Stimulated activated naive CD8-positive, alpha-beta T cell treated with anti-CD3 and anti-CD28 coated beads, Interleukin-15, amount 100 ng/mL, for 72 hours (primary cell): ENCODE measurements at regions not wholly inside any gene's neighbourhood (a gene's known extent, or its start where the extent isn't known, plus 50 kb on each side); places are given as distances from the start of the nearest gene placed in this dataset.

Experiments
- ATAC-seq: fragments of 150-1000 bp; cut with Tn5 transposase; 2 replicates; pipeline ENCODE4 v1.10.0; 2021; ENCODE audit warnings: mild to moderate bottlenecking, moderate library complexity
- DNase-seq, 2 donors: peaks; one replicate each; pipeline ENCODE4 v3.0.0; 2021 to 2022
- H3K27ac Mint-ChIP-seq, 2 donors: one replicate each; pipeline ENCODE4 v1.8.0; 2022; ENCODE audit warnings: mild to moderate bottlenecking in 2 of 2, mixed read lengths in 2 of 2, moderate library complexity in 2 of 2
- H3K27me3 Mint-ChIP-seq: one replicate; pipeline ENCODE4 v1.8.0; 2022; ENCODE audit warnings: mixed read lengths
- H3K4me1 Mint-ChIP-seq: one replicate; pipeline ENCODE4 v1.8.0; 2022; ENCODE audit warnings: mild to moderate bottlenecking, mixed read lengths
- H3K4me3 Mint-ChIP-seq, 2 donors: one replicate each; pipeline ENCODE4 v1.8.0; 2022; ENCODE audit warnings: mild to moderate bottlenecking in 2 of 2, mixed read lengths in 2 of 2, moderate library complexity in 1 of 2
- H3K9me3 Mint-ChIP-seq, 2 donors: one replicate each; pipeline ENCODE4 v1.8.0; 2022; ENCODE audit warnings: mixed read lengths in 2 of 2

DNA sequence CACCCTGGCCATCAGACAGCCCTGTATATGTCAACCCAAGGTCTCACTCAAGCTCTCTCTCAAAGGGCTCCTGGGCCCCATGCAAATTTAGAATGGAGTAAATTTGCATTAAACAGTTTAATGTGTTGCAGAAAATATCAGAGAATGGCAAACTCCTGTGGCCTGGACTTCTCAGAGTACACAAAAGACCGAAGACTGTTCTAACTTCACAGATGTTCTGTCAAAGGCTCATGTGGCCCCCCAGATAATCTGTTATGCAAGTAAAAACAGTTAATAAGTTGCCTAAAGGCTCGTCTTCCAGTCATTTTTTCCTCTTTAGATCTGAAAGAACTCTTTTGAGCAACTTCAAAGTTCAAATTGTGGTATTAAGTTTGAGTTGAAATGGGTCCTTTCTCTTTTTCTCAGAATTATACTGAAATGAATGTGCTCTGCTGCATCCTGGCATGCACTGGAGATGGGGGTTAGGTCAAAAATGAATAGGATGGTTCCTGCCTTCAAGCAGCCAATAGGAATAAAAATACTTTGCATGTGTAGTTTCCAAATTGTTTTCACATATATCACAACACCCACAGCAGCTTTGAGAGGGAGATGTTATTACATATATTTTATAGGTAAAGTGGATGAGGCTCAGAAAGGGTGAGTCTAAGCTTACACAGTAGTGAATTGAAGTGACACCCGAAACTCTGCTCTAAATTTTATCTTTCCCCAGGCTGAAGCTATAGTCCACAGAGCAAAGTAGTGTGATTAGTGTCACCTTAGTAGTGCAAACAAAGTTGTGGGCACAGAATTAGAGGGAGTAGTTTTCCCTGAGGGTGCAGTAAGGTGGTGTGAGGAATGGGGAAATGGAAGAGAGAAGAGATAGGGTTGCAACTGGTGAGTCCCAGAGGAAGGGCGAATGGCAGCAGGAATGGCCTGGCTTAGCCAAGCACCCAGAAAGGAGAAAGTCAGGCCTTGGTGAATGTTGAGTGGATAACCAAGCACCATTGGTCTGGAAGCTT lies 205.0 kb upstream of the RFC3 start:
- peaks cover 0 to 4% of the 10 kb centered on the region in 2 donors for H3K9me3 Mint-ChIP-seq
- DNase-seq (peak; percentile 13 to 37), ATAC-seq (peak; percentile 86)
- peak overlapping the region; percentile 57 to 60 for H3K4me3 Mint-ChIP-seq
- H3K27me3 Mint-ChIP-seq = peaks cover 11% of the 10 kb centered on the region
- H3K27ac Mint-ChIP-seq = peak overlapping the region; percentile 92 to 93
- peaks cover 46% of the 10 kb centered on the region for H3K4me1 Mint-ChIP-seq

- H3K4me3 Mint-ChIP-seq = no peak overlapping the region
- peaks cover 11% of the 10 kb centered on the region for H3K27me3 Mint-ChIP-seq
- ATAC-seq (no peak), DNase-seq (no peak)
- H3K4me1 Mint-ChIP-seq = peaks cover 43% of the 10 kb centered on the region
- H3K27ac Mint-ChIP-seq = no peak overlapping the region
- peaks cover 0 to 4% of the 10 kb centered on the region in 2 donors for H3K9me3 Mint-ChIP-seq
Measured at GRCh38 chr13:33615436-33615835, 202.5 kb upstream of the RFC3 start.

DNA sequence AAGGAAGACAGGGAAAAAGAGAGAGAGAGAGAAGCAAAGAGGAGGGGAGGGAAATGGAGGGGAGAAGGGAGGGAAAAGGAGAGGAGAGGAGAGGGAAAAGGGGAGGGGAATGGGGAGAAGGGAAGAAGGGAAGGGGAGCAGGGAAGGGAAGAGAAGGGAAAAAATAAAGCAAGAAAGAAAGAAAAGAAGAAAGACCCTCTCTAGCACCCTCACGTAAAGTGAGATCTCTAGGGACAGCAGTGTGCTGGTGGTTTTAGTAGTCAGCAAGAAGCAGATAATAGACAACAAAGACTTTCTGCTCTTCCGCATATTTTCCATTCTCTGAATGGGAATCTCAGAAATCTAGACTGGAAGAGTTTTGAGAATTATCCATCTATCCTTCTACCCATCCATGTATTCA lies 201.8 kb upstream of the RFC3 start:
- ATAC-seq (no peak), DNase-seq (no peak)
- H3K27ac Mint-ChIP-seq = peak overlapping the region in 1 of 2 donors; percentile 46
- H3K4me1 Mint-ChIP-seq = peaks cover 36% of the 10 kb centered on the region
- H3K4me3 Mint-ChIP-seq = no peak overlapping the region
- H3K9me3 Mint-ChIP-seq = peaks cover 0 to 4% of the 10 kb centered on the region in 2 donors
- H3K27me3 Mint-ChIP-seq = peaks cover 11% of the 10 kb centered on the region

DNA sequence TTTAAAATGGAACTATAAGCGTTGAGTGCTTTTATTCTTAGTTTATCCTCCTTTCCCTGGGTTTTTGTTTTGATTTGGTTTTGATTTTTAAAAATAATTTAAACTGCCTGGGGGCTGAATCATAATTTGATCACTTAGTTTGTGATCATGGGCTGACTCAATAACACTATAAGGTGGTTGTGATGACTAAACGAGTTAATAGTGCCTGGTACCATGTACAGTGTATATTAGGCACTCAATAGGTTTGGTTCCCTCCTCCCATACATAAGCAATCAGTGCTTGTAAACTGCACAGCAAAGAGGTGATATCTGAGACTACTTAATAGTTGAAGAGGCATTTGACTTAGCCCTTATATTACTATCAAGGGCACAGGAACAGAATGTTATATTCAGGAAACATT lies 200.9 kb upstream of the RFC3 start:
- H3K4me3 Mint-ChIP-seq = no peak overlapping the region
- H3K27me3 Mint-ChIP-seq = peaks cover 11% of the 10 kb centered on the region
- peaks cover 27% of the 10 kb centered on the region for H3K4me1 Mint-ChIP-seq
- DNase-seq = no peak
- H3K9me3 Mint-ChIP-seq = peaks cover 0 to 4% of the 10 kb centered on the region in 2 donors
- no peak overlapping the region for H3K27ac Mint-ChIP-seq
- ATAC-seq = no peak

GRCh38 chr13:33624253-33624652 lies 193.7 kb upstream of the RFC3 start:
- no peaks in the 10 kb centered on the region for H3K27me3 Mint-ChIP-seq
- ATAC-seq = no peak
- DNase-seq = no peak
- no peak overlapping the region for H3K27ac Mint-ChIP-seq
- H3K4me1 Mint-ChIP-seq = peaks cover 20% of the 10 kb centered on the region
- H3K4me3 Mint-ChIP-seq = no peak overlapping the region
- no peaks in the 10 kb centered on the region for H3K9me3 Mint-ChIP-seq

GRCh38 chr13:33624740-33625139 lies 193.2 kb upstream of the RFC3 start:
- Mint-ChIP-seq H3K4me3 (no peak overlapping the region), H3K27me3 (no peaks in the 10 kb centered on the region), H3K4me1 (peaks cover 20% of the 10 kb centered on the region), H3K9me3 (no peaks in the 10 kb centered on the region), H3K27ac (no peak overlapping the region)
- peak; percentile 43 for ATAC-seq
- DNase-seq = no peak

DNA sequence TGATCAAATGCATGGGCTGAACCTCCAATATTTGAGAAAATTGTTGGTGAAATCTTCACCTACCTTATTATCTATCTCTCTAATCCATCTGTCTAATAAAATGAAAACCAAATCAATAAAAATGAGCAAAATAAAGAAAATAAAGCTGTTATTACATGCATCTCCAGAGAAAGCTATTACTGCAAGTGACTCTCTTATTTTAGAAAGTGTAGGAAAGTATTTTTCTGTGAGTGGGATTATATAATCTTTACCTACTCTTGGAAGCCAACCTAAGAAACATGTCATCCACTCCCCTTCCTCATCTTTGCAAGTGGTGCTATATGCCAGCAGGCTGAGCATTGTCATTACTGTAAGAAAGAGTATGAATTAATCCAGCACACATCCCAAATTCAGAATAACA lies 191.5 kb upstream of the RFC3 start:
- H3K4me3 Mint-ChIP-seq = no peak overlapping the region
- no peaks in the 10 kb centered on the region for H3K9me3 Mint-ChIP-seq
- ATAC-seq (no peak), DNase-seq (no peak)
- H3K27me3 Mint-ChIP-seq = peaks cover 12% of the 10 kb centered on the region
- no peak overlapping the region for H3K27ac Mint-ChIP-seq
- H3K4me1 Mint-ChIP-seq = peaks cover 20% of the 10 kb centered on the region

DNA sequence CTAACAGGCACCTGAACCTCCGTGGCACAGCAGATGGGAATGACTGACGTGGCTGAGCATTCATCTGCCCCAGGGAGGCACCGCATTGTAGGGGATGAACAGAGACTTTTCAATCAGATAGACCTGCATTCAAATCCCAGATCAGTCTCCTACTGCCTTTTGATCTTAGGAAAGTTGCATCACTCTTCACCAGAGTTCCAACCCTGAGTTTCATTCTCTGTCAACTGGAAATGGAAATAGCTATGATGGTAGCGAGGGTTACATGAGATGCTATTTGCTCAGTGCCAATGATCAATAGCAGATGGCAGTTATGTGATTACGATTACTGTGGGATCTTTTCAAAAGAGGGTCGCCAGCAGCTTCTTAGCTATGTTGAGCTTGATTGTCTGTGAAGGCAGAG lies 189.3 kb upstream of the RFC3 start:
- no peak for DNase-seq
- Mint-ChIP-seq H3K9me3 (no peaks in the 10 kb centered on the region), H3K27ac (no peak overlapping the region), H3K27me3 (peaks cover 12% of the 10 kb centered on the region), H3K4me3 (no peak overlapping the region), H3K4me1 (peaks cover 20% of the 10 kb centered on the region)
- ATAC-seq = no peak

DNA sequence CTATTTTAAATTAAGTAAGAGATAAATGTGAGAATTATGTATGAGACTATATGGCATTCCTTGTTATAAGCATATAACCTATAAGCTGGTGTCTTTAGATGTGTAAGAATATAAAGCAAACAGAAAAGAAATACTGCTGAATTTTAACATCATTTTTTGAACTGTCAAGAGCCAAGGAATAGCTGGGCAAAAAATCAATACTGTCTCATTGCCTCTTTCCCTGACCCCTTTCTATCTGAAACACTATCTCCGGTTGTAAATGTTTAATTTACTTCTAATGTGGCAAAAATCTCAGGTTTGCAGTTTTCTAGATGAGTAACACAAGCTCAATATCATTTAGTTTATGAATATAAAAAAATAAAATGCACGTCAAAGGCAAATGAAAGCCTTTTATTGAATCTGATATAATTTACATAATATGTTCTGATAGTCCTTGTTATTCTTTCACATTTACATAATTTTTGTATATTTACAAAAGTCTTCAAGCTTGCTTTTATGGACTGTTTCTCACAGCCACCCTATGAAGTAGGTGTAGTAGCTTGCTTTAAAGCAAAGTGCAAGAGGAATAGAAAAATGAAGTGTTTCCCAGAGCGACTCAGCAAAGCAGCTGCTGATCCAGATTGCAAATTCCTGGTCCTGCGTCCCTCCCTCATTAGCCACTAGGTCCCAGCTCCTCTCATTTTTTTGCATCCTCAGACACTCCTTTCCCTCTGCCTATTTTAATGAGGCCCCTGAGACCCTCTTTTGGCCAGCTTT lies 188.2 kb upstream of the RFC3 start:
- DNase-seq (no peak), ATAC-seq (no peak)
- Mint-ChIP-seq H3K9me3 (no peaks in the 10 kb centered on the region), H3K27ac (no peak overlapping the region), H3K27me3 (peaks cover 12% of the 10 kb centered on the region), H3K4me1 (peaks cover 14% of the 10 kb centered on the region), H3K4me3 (no peak overlapping the region)

DNA sequence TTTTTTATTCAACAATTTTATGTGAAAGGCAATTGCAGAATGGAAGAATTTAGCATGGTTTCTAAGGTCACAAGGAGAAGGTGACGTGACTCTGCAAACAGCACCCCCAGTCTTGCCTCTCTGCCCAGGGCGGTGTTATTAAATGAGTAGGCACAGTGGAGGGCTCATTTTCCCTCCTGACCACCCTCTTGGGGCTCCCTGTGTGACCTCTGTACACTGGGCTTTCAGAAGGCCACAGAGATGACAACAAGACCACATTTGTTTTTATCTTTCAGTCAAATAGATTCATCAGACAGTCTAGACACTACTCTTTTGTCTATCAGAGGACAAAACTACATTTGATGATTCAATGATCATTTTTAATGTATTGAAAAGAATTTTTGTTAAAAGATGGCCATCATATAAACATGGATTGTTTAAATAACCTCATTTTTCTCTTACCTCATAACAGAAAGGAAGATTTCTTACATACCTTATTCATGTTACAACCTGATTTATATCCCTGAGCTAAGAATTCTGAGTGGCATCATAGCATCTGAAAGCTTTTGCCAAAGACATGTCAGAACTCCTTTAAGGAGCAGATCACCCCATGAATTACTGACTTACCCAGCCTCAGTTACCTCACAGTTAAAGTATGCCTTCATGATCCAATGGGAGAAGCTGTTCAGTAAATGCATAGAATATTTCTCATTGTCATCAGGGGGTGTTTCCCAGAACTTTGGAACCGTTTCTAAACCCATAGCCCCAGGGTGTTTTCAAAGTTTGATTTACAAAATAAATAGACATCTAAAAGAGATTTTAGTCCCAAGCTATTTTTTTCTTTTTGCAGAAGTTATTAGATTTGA lies 184.0 kb upstream of the RFC3 start:
- Mint-ChIP-seq H3K27ac (no peak overlapping the region), H3K9me3 (no peaks in the 10 kb centered on the region), H3K4me1 (peaks cover 12% of the 10 kb centered on the region), H3K27me3 (peaks cover 12% of the 10 kb centered on the region), H3K4me3 (no peak overlapping the region)
- ATAC-seq = no peak
- no peak for DNase-seq

DNA sequence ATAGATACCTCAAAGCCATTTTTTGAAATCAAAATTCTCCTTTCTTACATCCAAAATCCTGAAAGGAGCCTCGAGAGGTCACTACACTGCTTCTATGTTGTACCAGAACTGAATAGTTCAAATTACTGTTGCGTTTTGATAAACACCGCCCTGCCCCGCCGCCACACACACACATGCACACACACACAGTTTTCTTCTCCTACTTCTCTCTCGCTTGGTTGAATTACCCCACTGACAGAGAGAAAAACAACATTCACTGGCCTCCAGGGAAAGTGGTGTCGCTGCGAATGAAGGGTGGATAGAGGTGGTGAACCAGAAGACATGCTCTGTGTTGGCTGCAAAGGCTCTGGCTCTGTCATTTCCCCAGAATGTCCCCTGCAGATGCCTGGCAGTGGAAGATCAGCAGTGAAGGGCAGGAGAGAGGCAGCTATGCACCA lies 183.4 kb upstream of the RFC3 start:
- Mint-ChIP-seq H3K27ac (no peak overlapping the region), H3K4me3 (no peak overlapping the region), H3K4me1 (peaks cover 16% of the 10 kb centered on the region), H3K9me3 (no peaks in the 10 kb centered on the region), H3K27me3 (peaks cover 12% of the 10 kb centered on the region)
- ATAC-seq (no peak), DNase-seq (no peak)

- ATAC-seq (no peak), DNase-seq (no peak)
- no peak overlapping the region for H3K27ac Mint-ChIP-seq
- no peak overlapping the region for H3K4me3 Mint-ChIP-seq
- H3K9me3 Mint-ChIP-seq = no peaks in the 10 kb centered on the region
- peaks cover 33% of the 10 kb centered on the region for H3K4me1 Mint-ChIP-seq
- no peaks in the 10 kb centered on the region for H3K27me3 Mint-ChIP-seq
Measured at GRCh38 chr13:33636243-33636642, 181.7 kb upstream of the RFC3 start.

DNA sequence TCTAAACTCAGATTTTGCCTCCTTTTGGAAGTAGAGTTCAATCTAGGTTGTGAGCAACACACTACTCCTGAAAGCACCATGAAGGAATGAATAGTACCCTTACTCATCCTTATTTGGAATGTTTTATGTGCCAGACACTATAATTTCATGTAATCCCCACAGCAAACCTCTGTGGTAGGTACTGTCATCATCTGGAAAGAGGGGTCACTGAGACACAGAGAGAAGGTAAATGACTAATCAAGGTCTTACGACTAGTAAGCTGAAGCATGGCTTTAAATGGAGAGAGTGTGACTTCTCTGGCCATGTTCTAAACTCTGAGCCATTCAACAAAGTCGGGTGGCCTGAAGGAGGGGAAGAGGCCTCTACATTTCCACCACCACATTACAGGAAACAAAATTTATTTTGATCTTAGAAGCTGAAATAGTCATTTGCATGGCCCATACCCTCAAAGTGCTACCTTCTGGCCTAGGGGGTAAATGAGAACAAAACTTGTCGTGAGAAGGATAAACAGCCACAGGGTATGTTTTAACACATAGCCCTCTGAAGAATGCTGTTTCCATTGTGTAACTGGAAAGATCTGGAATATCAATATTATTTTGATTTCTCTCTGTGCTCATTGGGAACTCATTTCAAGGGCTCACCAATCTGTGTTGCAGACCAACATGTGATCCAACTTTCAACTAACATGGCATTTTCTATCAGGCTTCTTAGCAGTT lies 180.8 kb upstream of the RFC3 start:
- Mint-ChIP-seq H3K27me3 (peaks cover 5% of the 10 kb centered on the region), H3K4me1 (peaks cover 34% of the 10 kb centered on the region), H3K4me3 (no peak overlapping the region), H3K9me3 (no peaks in the 10 kb centered on the region), H3K27ac (no peak overlapping the region)
- peak; percentile 27 for ATAC-seq
- no peak for DNase-seq

GRCh38 chr13:33637978-33638743 lies 179.8 kb upstream of the RFC3 start:
- H3K9me3 Mint-ChIP-seq = no peaks in the 10 kb centered on the region
- H3K27me3 Mint-ChIP-seq = peaks cover 8% of the 10 kb centered on the region
- DNase-seq = no peak
- peaks cover 34% of the 10 kb centered on the region for H3K4me1 Mint-ChIP-seq
- ATAC-seq = no peak
- H3K4me3 Mint-ChIP-seq = no peak overlapping the region
- no peak overlapping the region for H3K27ac Mint-ChIP-seq
